Loucy (cell line): ENCODE measurements at regions not wholly inside any gene's neighbourhood (a gene's known extent, or its start where the extent isn't known, plus 50 kb on each side); places are given as distances from the start of the nearest gene placed in this dataset.
"Not testable (repeated sequence)": the region's sequence is repeated elsewhere in the genome, so short reads cannot be mapped to it uniquely, and the experiment has no call there.

Experiments
- H2AFZ ChIP-seq: fragments of 200-600 bp; sonication (generic); 2 replicates; pipeline ENCODE4 v1.6.0; 2016; ENCODE audit warnings: antibody characterized with exemption, mild to moderate bottlenecking, low read length, moderate library complexity
- H3F3A ChIP-seq: fragments of 200-600 bp; 2 replicates; pipeline ENCODE4 v1.6.0; 2016; ENCODE audit warnings: antibody characterized with exemption, low read depth, mild to moderate bottlenecking
- H3K27me3 ChIP-seq: fragments of 200-600 bp; sonication (generic); 2 replicates; pipeline ENCODE4 v1.6.1; 2014; ENCODE audit warnings: low read length, mild to moderate bottlenecking; ENCODE audit not compliant: insufficient read depth, poor library complexity, severe bottlenecking
- H3K36me3 ChIP-seq: fragments of 200-600 bp; sonication (generic); 2 replicates; pipeline ENCODE4 v1.6.1; 2016; ENCODE audit warnings: low read length; ENCODE audit not compliant: insufficient read depth
- H3K4me1 ChIP-seq: fragments of 200-600 bp; sonication (generic); 2 replicates; pipeline ENCODE4 v1.5.1; 2014; ENCODE audit warnings: low read length, mild to moderate bottlenecking; ENCODE audit not compliant: insufficient read depth, poor library complexity, severe bottlenecking
- H3K4me2 ChIP-seq: fragments of 200-600 bp; sonication (generic); 2 replicates; pipeline ENCODE4 v1.6.0; 2014; ENCODE audit warnings: antibody characterized with exemption, low read length, low read depth, mild to moderate bottlenecking; ENCODE audit not compliant: poor library complexity, severe bottlenecking
- H3K4me3 ChIP-seq: fragments of 200-600 bp; sonication (generic); 2 replicates; pipeline ENCODE4 v1.5.1; 2014; ENCODE audit warnings: low read length, mild to moderate bottlenecking, mixed read lengths; ENCODE audit not compliant: poor library complexity, severe bottlenecking
- H3K79me2 ChIP-seq: fragments of 200-600 bp; sonication (generic); 2 replicates; pipeline ENCODE4 v1.6.1; 2014; ENCODE audit warnings: low read length; ENCODE audit not compliant: insufficient read depth
- H3K9ac ChIP-seq: fragments of 200-600 bp; sonication (generic); 2 replicates; pipeline ENCODE4 v1.6.0; 2014; ENCODE audit warnings: mild to moderate bottlenecking, low read depth, low read length, moderate library complexity; ENCODE audit not compliant: poor library complexity, severe bottlenecking
- H3K9me2 ChIP-seq: fragments of 200-600 bp; sonication (generic); replicated peaks from 2 replicates; pipeline ENCODE4 v1.6.1; 2016; ENCODE audit warnings: low read depth, low read length, mixed read lengths
- H3K9me3 ChIP-seq: fragments of 200-600 bp; sonication (generic); 2 replicates; pipeline ENCODE4 v1.6.1; 2014; ENCODE audit warnings: mild to moderate bottlenecking, antibody characterized with exemption, low read length, low read depth; ENCODE audit not compliant: insufficient read depth
- H4K20me1 ChIP-seq: fragments of 200-600 bp; sonication (generic); 2 replicates; pipeline ENCODE4 v1.6.0; 2014; ENCODE audit warnings: antibody characterized with exemption, low read length, mild to moderate bottlenecking; ENCODE audit not compliant: insufficient read depth, poor library complexity, severe bottlenecking
- EZH2phosphoT487 ChIP-seq: fragments of 200-600 bp; IDR thresholded peaks from 2 replicates; pipeline ENCODE4 v1.6.1; 2018; ENCODE audit warnings: antibody characterized with exemption, mild to moderate bottlenecking, moderate library complexity, borderline replicate concordance
- TF ChIP-seq, protein P1 (sequence below): fragments of 200-600 bp; sonication (generic); conservative IDR thresholded peaks from 2 replicates; pipeline ENCODE4 v1.5.1; 2014; ENCODE audit warnings: mild to moderate bottlenecking, antibody characterized with exemption, low read length

DNA sequence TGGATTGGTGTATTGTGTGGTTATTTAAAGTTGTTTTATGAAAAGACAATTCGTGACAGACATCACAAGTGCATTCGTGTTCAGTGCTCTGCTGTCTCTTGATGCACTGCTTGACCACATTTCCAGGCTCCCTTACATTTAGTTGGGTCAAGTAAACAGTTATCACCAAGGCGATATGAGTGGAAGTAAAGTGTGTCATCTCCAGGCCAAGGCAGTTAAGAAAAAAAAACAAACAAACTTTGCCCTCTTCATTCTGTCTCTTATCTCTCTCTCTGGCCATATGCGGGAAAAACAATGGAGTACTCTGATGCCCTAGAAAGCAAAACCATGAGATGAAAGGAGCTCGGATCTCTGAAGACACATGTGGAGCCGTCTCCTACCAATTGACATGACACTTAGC lies 131.1 kb downstream of the DSEL start:
- Histone ChIP-seq H3K79me2 (no peaks in the 10 kb centered on the region), H2AFZ (no peak overlapping the region), H3K27me3 (no peaks in the 10 kb centered on the region), H3K36me3 (no peaks in the 10 kb centered on the region), H3K4me1 (peaks cover 2% of the 10 kb centered on the region), H3K9ac (no peak overlapping the region), H4K20me1 (no peaks in the 10 kb centered on the region), H3K4me3 (no peak overlapping the region), H3K9me2 (no peaks in the 10 kb centered on the region), H3F3A (no peaks in the 10 kb centered on the region), H3K9me3 (no peaks in the 10 kb centered on the region), H3K4me2 (no peak overlapping the region)
- TF ChIP-seq, protein P1, sequence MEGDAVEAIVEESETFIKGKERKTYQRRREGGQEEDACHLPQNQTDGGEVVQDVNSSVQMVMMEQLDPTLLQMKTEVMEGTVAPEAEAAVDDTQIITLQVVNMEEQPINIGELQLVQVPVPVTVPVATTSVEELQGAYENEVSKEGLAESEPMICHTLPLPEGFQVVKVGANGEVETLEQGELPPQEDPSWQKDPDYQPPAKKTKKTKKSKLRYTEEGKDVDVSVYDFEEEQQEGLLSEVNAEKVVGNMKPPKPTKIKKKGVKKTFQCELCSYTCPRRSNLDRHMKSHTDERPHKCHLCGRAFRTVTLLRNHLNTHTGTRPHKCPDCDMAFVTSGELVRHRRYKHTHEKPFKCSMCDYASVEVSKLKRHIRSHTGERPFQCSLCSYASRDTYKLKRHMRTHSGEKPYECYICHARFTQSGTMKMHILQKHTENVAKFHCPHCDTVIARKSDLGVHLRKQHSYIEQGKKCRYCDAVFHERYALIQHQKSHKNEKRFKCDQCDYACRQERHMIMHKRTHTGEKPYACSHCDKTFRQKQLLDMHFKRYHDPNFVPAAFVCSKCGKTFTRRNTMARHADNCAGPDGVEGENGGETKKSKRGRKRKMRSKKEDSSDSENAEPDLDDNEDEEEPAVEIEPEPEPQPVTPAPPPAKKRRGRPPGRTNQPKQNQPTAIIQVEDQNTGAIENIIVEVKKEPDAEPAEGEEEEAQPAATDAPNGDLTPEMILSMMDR: no peak
- no peak for TF ChIP-seq EZH2phosphoT487

DNA sequence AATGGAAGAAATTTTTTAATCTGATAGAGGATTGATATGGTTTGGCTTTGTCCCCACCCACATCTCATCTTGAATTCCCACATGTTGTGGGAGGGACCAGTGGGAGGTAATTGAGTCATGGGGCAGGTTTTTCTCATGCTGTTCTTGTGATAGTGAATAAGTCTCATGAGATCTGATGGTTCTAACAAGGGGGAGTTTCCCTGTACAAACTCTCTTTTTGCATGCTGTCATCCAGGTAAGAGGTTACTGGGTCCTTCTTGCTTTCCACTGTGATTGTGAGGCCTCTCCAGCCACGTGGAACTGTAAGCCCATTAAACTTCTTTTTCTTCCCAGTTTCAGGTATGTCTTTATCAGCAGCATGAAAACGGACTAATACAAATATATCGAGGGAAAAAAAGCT lies 132.5 kb downstream of the DSEL start:
- H3K4me1 ChIP-seq, H3K9me2 ChIP-seq, H3K36me3 ChIP-seq, H3K9ac ChIP-seq, H3K9me3 ChIP-seq, H3K27me3 ChIP-seq, H3K79me2 ChIP-seq, H4K20me1 ChIP-seq, H3K4me2 ChIP-seq, H2AFZ ChIP-seq, H3F3A ChIP-seq, H3K4me3 ChIP-seq: not testable (repeated sequence)

DNA sequence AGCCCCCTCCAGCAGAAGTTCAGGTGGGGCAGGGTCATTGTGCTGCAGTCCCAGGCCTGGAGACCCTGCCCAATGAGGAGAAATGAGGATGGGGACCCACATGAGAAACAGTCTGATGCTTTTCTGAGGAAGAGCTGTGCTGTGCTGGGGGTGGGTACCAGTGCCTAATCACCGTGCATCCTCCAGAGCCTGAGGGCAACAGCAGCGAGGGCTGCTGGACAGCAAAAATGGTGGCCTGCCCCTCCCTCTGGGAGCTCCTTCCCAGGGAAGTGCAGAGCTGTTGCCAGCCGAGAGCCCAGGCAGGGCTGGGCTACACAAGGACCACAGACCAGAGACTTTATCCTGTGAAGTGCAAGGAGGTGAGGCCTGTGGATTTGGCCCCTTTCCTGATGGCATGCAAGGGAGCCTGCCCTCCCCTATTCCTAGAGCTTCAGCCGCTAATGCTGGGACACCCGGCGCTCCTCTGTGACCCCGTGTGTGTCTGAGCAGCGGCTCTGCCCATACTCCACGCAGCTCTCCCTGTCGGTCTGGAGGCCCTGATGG lies 134.8 kb downstream of the DSEL start:
- H3K79me2 ChIP-seq: no peaks in the 10 kb centered on the region
- no peak overlapping the region for H2AFZ ChIP-seq
- H3K4me2 ChIP-seq: no peak overlapping the region
- H3K9ac ChIP-seq: no peak overlapping the region
- H3K4me1 ChIP-seq: peaks cover 2% of the 10 kb centered on the region
- no peaks in the 10 kb centered on the region for H3K36me3 ChIP-seq
- no peaks in the 10 kb centered on the region for H3K9me3 ChIP-seq
- H3F3A ChIP-seq: no peaks in the 10 kb centered on the region
- H3K9me2 ChIP-seq: no peaks in the 10 kb centered on the region
- no peak overlapping the region for H3K4me3 ChIP-seq
- TF ChIP-seq, protein P1: no peak
- no peak for TF ChIP-seq EZH2phosphoT487
- H4K20me1 ChIP-seq: no peaks in the 10 kb centered on the region
- no peaks in the 10 kb centered on the region for H3K27me3 ChIP-seq

DNA sequence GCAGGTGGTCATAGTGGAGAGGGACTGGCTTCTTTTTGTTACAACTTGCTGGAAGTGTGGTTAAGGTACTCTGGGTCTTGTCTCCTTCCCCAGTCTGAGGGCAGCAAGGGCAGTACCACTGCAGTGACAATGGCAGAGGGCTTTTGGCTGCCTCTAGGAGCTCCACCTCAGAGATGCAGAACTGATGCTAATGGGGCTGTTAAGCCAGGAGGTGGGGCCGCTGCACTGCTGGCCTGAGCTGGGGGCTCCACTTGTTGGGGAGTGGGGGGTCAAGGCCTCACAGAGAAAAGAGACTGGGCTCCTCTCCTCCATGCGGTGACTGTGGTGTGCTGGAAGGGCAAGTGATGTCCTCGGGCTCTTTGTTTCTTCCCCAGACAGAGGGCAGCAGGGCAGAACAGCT lies 135.7 kb downstream of the DSEL start:
- Histone ChIP-seq H3K9ac (no peak overlapping the region), H4K20me1 (no peaks in the 10 kb centered on the region), H3K9me2 (no peaks in the 10 kb centered on the region), H3K9me3 (no peaks in the 10 kb centered on the region), H3K36me3 (no peaks in the 10 kb centered on the region), H3K79me2 (no peaks in the 10 kb centered on the region), H3K4me1 (peaks cover 2% of the 10 kb centered on the region), H3K4me2 (no peak overlapping the region), H3K27me3 (no peaks in the 10 kb centered on the region), H2AFZ (no peak overlapping the region; the same call in 1 of the 2 replicates), H3K4me3 (no peak overlapping the region), H3F3A (no peaks in the 10 kb centered on the region)
- TF ChIP-seq, protein P1: no peak
- no peak for TF ChIP-seq EZH2phosphoT487
